GM21367 (cell line): ENCODE measurements at regions not wholly inside any gene's neighbourhood (a gene's known extent, or its start where the extent isn't known, plus 50 kb on each side); places are given as distances from the start of the nearest gene placed in this dataset.

Experiments used
- ATAC-seq: cut with Tn5 transposase; IDR thresholded peaks from one replicate; pipeline ENCODE4 v1.9.1; 2021; ENCODE audit not compliant: unreplicated experiment

- no peak for ATAC-seq
Measured at GRCh38 chrX:7789200-7789599, 53.8 kb upstream of the VCX start.

- ATAC-seq: no peak
Measured at GRCh38 chrX:7788334-7788733, 54.6 kb upstream of the VCX start.

- ATAC-seq: no peak
Measured at GRCh38 chrX:7787714-7788113, 55.3 kb upstream of the VCX start.

GRCh38 chrX:7784580-7784979, 58.4 kb upstream of the VCX start:
- ATAC-seq: no peak

GRCh38 chrX:7779644-7780043, 63.3 kb upstream of the VCX start:
- ATAC-seq: no peak

GRCh38 chrX:7775987-7776386, 67.0 kb upstream of the VCX start:
- ATAC-seq: no peak

GRCh38 chrX:7771788-7772438, 71.1 kb upstream of the VCX start:
- ATAC-seq: no peak

- ATAC-seq: no peak
Measured at GRCh38 chrX:7759830-7760229, 83.1 kb upstream of the VCX start.

- no peak for ATAC-seq
Measured at GRCh38 chrX:7746856-7747255, 96.1 kb upstream of the VCX start.

- ATAC-seq: no peak
Measured at GRCh38 chrX:7730071-7730470, 112.9 kb upstream of the VCX start.

GRCh38 chrX:7720519-7720918, 122.5 kb upstream of the VCX start:
- no peak for ATAC-seq

- ATAC-seq: no peak
Measured at GRCh38 chrX:7714351-7714750, 128.6 kb upstream of the VCX start.

GRCh38 chrX:7711167-7711566, 131.8 kb upstream of the VCX start:
- no peak for ATAC-seq

GRCh38 chrX:7709845-7710244, 133.1 kb upstream of the VCX start:
- ATAC-seq: no peak

GRCh38 chrX:7706032-7706431, 136.9 kb upstream of the VCX start:
- ATAC-seq: no peak

- ATAC-seq: no peak
Measured at GRCh38 chrX:7704205-7704604, 138.8 kb upstream of the VCX start.

GRCh38 chrX:7698248-7698647, 144.7 kb upstream of the VCX start:
- ATAC-seq: no peak

- no peak for ATAC-seq
Measured at GRCh38 chrX:7690842-7691241, 152.1 kb upstream of the VCX start.

- ATAC-seq: no peak
Measured at GRCh38 chrX:7689791-7690412, 153.1 kb upstream of the VCX start.

- no peak for ATAC-seq
Measured at GRCh38 chrX:7680181-7680580, 162.8 kb upstream of the VCX start.

GRCh38 chrX:7654316-7654715, 188.7 kb upstream of the VCX start:
- no peak for ATAC-seq

- ATAC-seq: no peak
Measured at GRCh38 chrX:7647831-7648230, 195.1 kb upstream of the VCX start.

GRCh38 chrX:7641141-7641540, 201.8 kb upstream of the VCX start:
- no peak for ATAC-seq
